K562 (cell line): ENCODE measurements at regions not wholly inside any gene's neighbourhood (a gene's known extent, or its start where the extent isn't known, plus 50 kb on each side); places are given as distances from the start of the nearest gene placed in this dataset.

ENCODE experiments used
- CEBPG ChIP-seq, 3 experiments: fragments of 200-800 bp in 1 of 3; sonication (Bioruptor generic) in 1 of 3; sonication (generic) in 1 of 3; formaldehyde crosslinking in 1 of 3; IDR thresholded peaks in 2 of 3; conservative IDR thresholded peaks in 1 of 3; 2 replicates each; pipeline versions ENCODE4 v1.6.1 to v1.8.0; 2016 to 2022; ENCODE audit warnings: missing compliant biosample characterization in 2 of 3, missing genetic modification characterization in 2 of 3, mild to moderate bottlenecking in 1 of 3, missing genetic modification reagents in 1 of 3
- CTCF ChIP-seq, 3 experiments: IDR thresholded peaks in 2 of 3; conservative IDR thresholded peaks in 1 of 3; 2 replicates each; pipeline ENCODE4 v1.5.1; 2011 to 2012; ENCODE audit warnings: low read length in 3 of 3, mild to moderate bottlenecking in 3 of 3, control low read depth in 2 of 3, improper control_type of control experiment in 1 of 3, inconsistent platforms in 1 of 3, low read depth in 1 of 3, mixed read lengths in 1 of 3, moderate library complexity in 1 of 3; ENCODE audit not compliant: insufficient read depth in 2 of 3
- ELK1 ChIP-seq: sonication (generic); formaldehyde crosslinking; IDR thresholded peaks from 2 replicates; pipeline ENCODE4 v1.8.1; 2022; ENCODE audit warnings: missing genetic modification reagents
- ETV6 ChIP-seq, 3 experiments: fragments of 150-350 bp in 1 of 3; sonication (generic) in 1 of 3; formaldehyde crosslinking in 1 of 3; IDR thresholded peaks; 2 replicates each; pipeline versions ENCODE4 v1.6.1 to v1.8.0; 2014 to 2022; ENCODE audit warnings: borderline replicate concordance in 2 of 3, low read depth in 2 of 3, antibody characterized with exemption in 1 of 3, low read length in 1 of 3, mild to moderate bottlenecking in 1 of 3, missing genetic modification reagents in 1 of 3
- KLF1 ChIP-seq: fragments of 450-650 bp; IDR thresholded peaks from 2 replicates; pipeline ENCODE4 v1.6.1; 2016; ENCODE audit warnings: missing genetic modification characterization, missing compliant biosample characterization
- LEF1 ChIP-seq: fragments of 450-650 bp; IDR thresholded peaks from 2 replicates; pipeline ENCODE4 v1.6.1; 2016; ENCODE audit warnings: mild to moderate bottlenecking
- POLR2A ChIP-seq: fragments of 450-650 bp; conservative IDR thresholded peaks from 2 replicates; pipeline ENCODE4 v1.6.1; 2016
- SMC3 ChIP-seq: conservative IDR thresholded peaks from 2 replicates; pipeline ENCODE4 v1.6.1; 2011; ENCODE audit warnings: low read depth, low read length, improper control_type of control experiment; ENCODE audit not compliant: insufficient read depth
- ZBTB33 ChIP-seq: sonication (generic); formaldehyde crosslinking; IDR thresholded peaks from 2 replicates; pipeline ENCODE4 v1.8.1; 2023; ENCODE audit warnings: mild to moderate bottlenecking, missing genetic modification reagents
- TF ChIP-seq, protein P1 (sequence below): fragments of 450-650 bp; conservative IDR thresholded peaks from 2 replicates; pipeline ENCODE4 v1.6.1; 2016; ENCODE audit warnings: missing genetic modification characterization, low read depth, mild to moderate bottlenecking, missing compliant biosample characterization, moderate library complexity

DNA sequence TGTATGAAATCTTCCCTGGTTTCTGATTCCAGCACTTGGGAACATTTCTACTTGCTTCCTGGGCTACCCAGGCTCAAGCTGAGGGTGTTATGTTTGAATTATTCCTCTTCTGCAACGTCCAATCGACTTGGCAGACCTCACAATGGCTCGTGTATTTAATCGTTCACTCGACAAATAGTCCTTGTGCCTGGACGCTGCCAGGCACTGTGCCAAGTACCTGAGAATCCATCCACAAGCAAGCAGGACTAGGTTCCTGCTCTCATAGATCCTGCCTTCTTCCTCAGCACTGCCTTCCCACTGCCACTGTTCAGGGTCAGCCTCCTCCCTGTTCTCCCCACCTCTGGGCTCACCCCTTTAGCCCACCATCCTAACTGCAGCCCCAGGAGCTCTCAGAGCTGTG, 113.3 kb downstream of the EFNB1 start:
- TF ChIP-seq LEF1, result no peak
- TF ChIP-seq, protein P1, sequence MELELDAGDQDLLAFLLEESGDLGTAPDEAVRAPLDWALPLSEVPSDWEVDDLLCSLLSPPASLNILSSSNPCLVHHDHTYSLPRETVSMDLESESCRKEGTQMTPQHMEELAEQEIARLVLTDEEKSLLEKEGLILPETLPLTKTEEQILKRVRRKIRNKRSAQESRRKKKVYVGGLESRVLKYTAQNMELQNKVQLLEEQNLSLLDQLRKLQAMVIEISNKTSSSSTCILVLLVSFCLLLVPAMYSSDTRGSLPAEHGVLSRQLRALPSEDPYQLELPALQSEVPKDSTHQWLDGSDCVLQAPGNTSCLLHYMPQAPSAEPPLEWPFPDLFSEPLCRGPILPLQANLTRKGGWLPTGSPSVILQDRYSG (tag), result no peak
- TF ChIP-seq CTCF (IDR thresholded peaks at IDR 0.05 in 2 of 3, conservative IDR thresholded peaks at IDR 0.05 in 1 of 3; ENCODE audit: insufficient read depth in 2 of 3, low read depth in 1 of 3, low read length in 3 of 3), result no peak
- no peak for TF ChIP-seq KLF1
- TF ChIP-seq ZBTB33 (CRISPR knock-in tag), result no peak
- no peak for TF ChIP-seq POLR2A
- no peak for TF ChIP-seq CEBPG (CRISPR knock-in tag; IDR thresholded peaks at IDR 0.05)
- no peak for TF ChIP-seq CEBPG (tag; conservative IDR thresholded peaks at IDR 0.05 in 1 of 2, IDR thresholded peaks at IDR 0.05 in 1 of 2)
- TF ChIP-seq ELK1 (CRISPR knock-in tag), result no peak
- no peak for TF ChIP-seq SMC3
- no peak for TF ChIP-seq ETV6 (IDR thresholded peaks at IDR 0.05; ENCODE audit: borderline replicate concordance in 1 of 2, low read depth in 2 of 2, low read length in 1 of 2)
- no peak for TF ChIP-seq ETV6 (CRISPR knock-in tag; IDR thresholded peaks at IDR 0.05; ENCODE audit: borderline replicate concordance)
